Choroid plexus epithelial cell (primary cell): ENCODE measurements at regions not wholly inside any gene's neighbourhood (a gene's known extent, or its start where the extent isn't known, plus 50 kb on each side); places are given as distances from the start of the nearest gene placed in this dataset.

Experiments used
- DNase-seq: peaks from one replicate; pipeline ENCODE4 v3.0.0-alpha.2; 2010; ENCODE audit warnings: low read depth
- H3K4me3 ChIP-seq: 2 replicates; pipeline ENCODE4 v1.5.1; 2011; ENCODE audit warnings: low read depth, mild to moderate bottlenecking, control low read depth, low read length, moderate library complexity
- CTCF ChIP-seq: conservative IDR thresholded peaks from 2 replicates; pipeline ENCODE4 v1.5.1; 2011; ENCODE audit warnings: low read depth, mild to moderate bottlenecking, control low read depth, inconsistent platforms, low read length, moderate library complexity

GRCh38 chr17:36750316-36750885, 149.0 kb downstream of the MRM1 start:
- DNase-seq, result no peak
- no peak overlapping the region for H3K4me3 ChIP-seq
- TF ChIP-seq CTCF, result no peak

GRCh38 chr17:36752096-36752888, 150.9 kb downstream of the MRM1 start:
- TF ChIP-seq CTCF, result no peak
- no peak overlapping the region for H3K4me3 ChIP-seq
- DNase-seq, result no peak

- peak; percentile 62 for TF ChIP-seq CTCF
- peak; percentile 20 for DNase-seq
Observed at GRCh38 chr17:36755586-36755985, 154.2 kb downstream of the MRM1 start.

GRCh38 chr17:36756695-36757094, 155.3 kb downstream of the MRM1 start:
- TF ChIP-seq CTCF, result no peak
- H3K4me3 ChIP-seq, result no peak overlapping the region
- no peak for DNase-seq

More at GRCh38 chr17:36755586-36755985, 154.2 kb downstream of the MRM1 start:
- no peak overlapping the region for H3K4me3 ChIP-seq

- no peak for TF ChIP-seq CTCF
- DNase-seq, result no peak
- no peak overlapping the region for H3K4me3 ChIP-seq
Observed at GRCh38 chr17:36760425-36760824, 159.0 kb downstream of the MRM1 start.

- DNase-seq, result no peak
- no peak for TF ChIP-seq CTCF
- no peak overlapping the region for H3K4me3 ChIP-seq
Observed at GRCh38 chr17:36761203-36761950, 160.0 kb downstream of the MRM1 start.
